ENCODE measurements at regions not wholly inside any gene's neighbourhood (a gene's known extent, or its start where the extent isn't known, plus 50 kb on each side); places are given as distances from the start of the nearest gene placed in this dataset.

DNA sequence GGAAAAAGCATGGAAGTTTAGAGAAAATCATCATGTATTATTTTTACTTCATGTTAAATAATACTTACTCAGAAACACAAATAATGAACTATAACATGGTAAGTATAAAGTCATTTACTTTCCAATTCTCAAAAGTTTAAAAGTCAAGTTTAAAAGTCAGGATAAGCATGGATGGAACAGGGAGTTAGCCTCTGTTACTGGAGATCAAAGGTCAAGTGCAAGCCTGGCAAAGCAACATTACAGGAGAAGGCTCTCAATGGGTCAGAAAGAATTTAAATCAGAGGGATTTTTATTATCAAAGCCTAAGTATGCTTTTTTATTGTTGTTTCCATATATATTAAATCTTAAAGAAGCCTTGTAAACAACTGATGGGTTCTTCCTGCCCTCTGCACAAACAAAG is 505.4 kb downstream of the KCNA4 start:
- Histone ChIP-seq H3K36me3 (ENCODE audit: control insufficient read depth in 2 of 2, extremely low read depth in 1 of 2, insufficient read depth in 2 of 2, low read length in 2 of 2) (no peaks in the 10 kb centered on the region), H2AFZ (ENCODE audit: low read depth, low read length) (no peak overlapping the region), H3K79me2 (ENCODE audit: control insufficient read depth, insufficient read depth, low read length) (no peaks in the 10 kb centered on the region), H3K9me3 (replicated peaks; ENCODE audit: control insufficient read depth, insufficient read depth, low read length) (no peaks in the 10 kb centered on the region), H3K27me3 (ENCODE audit: control insufficient read depth in 2 of 2, insufficient read depth in 2 of 2, low read length in 2 of 2) (no peaks in the 10 kb centered on the region), H3K4me2 (ENCODE audit: insufficient read depth, low read length) (no peak overlapping the region), H3K9me1 (replicated peaks; ENCODE audit: control insufficient read depth, extremely low read depth, insufficient read depth, low read length) (no peaks in the 10 kb centered on the region), H3K4me3 (replicated peaks in 1 of 3; ENCODE audit: insufficient read depth in 1 of 3, low read depth in 1 of 3, low read length in 3 of 3) (no peak overlapping the region), H3K4me1 (ENCODE audit: control insufficient read depth, extremely low read depth, insufficient read depth, low read length) (no peaks in the 10 kb centered on the region), H3K27ac (ENCODE audit: insufficient read depth, low read depth, low read length) (no peak overlapping the region), H3K9ac (replicated peaks; ENCODE audit: extremely low read depth, insufficient read depth, low read length) (no peak overlapping the region), H4K20me1 (replicated peaks; ENCODE audit: control insufficient read depth, extremely low read depth, insufficient read depth, low read length) (no peaks in the 10 kb centered on the region)
- TF ChIP-seq EZH2 (IDR thresholded peaks at IDR 0.05; ENCODE audit: borderline replicate concordance, low read depth, low read length, severe bottlenecking) (no peak), MYC (IDR thresholded peaks at IDR 0.05; ENCODE audit: low read depth, low read length) (no peak), POLR2A (IDR thresholded peaks at IDR 0.05; ENCODE audit: low read depth, low read length) (no peak), POLR2AphosphoS5 (IDR thresholded peaks at IDR 0.05; ENCODE audit: insufficient read depth, low read depth, low read length) (no peak), GATA2 (IDR thresholded peaks at IDR 0.05; ENCODE audit: insufficient read depth, insufficient read length, low read depth, low read length) (no peak), JUN (IDR thresholded peaks at IDR 0.05; ENCODE audit: borderline replicate concordance, insufficient read depth, insufficient read length, low read depth) (no peak), MAX (IDR thresholded peaks at IDR 0.05; ENCODE audit: insufficient read depth, insufficient read length) (no peak), FOS (IDR thresholded peaks at IDR 0.05; ENCODE audit: borderline replicate concordance, insufficient read depth, low read length) (no peak)
- TF ChIP-seq, protein P1, sequence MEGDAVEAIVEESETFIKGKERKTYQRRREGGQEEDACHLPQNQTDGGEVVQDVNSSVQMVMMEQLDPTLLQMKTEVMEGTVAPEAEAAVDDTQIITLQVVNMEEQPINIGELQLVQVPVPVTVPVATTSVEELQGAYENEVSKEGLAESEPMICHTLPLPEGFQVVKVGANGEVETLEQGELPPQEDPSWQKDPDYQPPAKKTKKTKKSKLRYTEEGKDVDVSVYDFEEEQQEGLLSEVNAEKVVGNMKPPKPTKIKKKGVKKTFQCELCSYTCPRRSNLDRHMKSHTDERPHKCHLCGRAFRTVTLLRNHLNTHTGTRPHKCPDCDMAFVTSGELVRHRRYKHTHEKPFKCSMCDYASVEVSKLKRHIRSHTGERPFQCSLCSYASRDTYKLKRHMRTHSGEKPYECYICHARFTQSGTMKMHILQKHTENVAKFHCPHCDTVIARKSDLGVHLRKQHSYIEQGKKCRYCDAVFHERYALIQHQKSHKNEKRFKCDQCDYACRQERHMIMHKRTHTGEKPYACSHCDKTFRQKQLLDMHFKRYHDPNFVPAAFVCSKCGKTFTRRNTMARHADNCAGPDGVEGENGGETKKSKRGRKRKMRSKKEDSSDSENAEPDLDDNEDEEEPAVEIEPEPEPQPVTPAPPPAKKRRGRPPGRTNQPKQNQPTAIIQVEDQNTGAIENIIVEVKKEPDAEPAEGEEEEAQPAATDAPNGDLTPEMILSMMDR (IDR thresholded peaks at IDR 0.05; ENCODE audit: extremely low read depth in 1 of 2, insufficient read depth in 1 of 2, low read depth in 1 of 2, low read length in 2 of 2), result no peak
- POLR2A ChIA-PET, result no interaction called here
- FAIRE-seq (no peak), DNase-seq (ENCODE audit: low read depth, low spot score) (no peak)
- dilution Hi-C loops (cut with MboI; ENCODE audit: extremely low pct_ligation_motif_present, low sequenced_read_pairs) (no loop called here), intact Hi-C loops (cut with micrococcal nuclease) (no loop called here)
- CTCF ChIA-PET, result no interaction called here
- no TSS peak for BruUV-seq (replicated peaks)
